ENCODE measurements at regions not wholly inside any gene's neighbourhood (a gene's known extent, or its start where the extent isn't known, plus 50 kb on each side); places are given as distances from the start of the nearest gene placed in this dataset.
A peak's percentile ranks its signal among the peaks of the same experiment; 100 is the strongest.
"Not testable (repeated sequence)": the region's sequence is repeated elsewhere in the genome, so short reads cannot be mapped to it uniquely, and the experiment has no call there.

GRCh38 chr20:58040447-58041290, 187.8 kb downstream of the ANKRD60 start:
- DNase-seq (ENCODE audit: low spot score) = no peak

GRCh38 chr20:58039274-58040092, 189.0 kb downstream of the ANKRD60 start:
- DNase-seq (ENCODE audit: low spot score) = no peak

- no peak for DNase-seq (ENCODE audit: low spot score)
These were observed 190.3 kb downstream of the ANKRD60 start for GRCh38 chr20:58038123-58038654.

- no peak for DNase-seq (ENCODE audit: low spot score)
These were observed 190.8 kb downstream of the ANKRD60 start for GRCh38 chr20:58037631-58038030.

GRCh38 chr20:58033026-58033536, 195.4 kb downstream of the ANKRD60 start:
- no peak for DNase-seq (ENCODE audit: low spot score)

- DNase-seq (ENCODE audit: low spot score) = no peak
These were observed 195.9 kb downstream of the ANKRD60 start for GRCh38 chr20:58032599-58032998.

- DNase-seq (ENCODE audit: low spot score) = not testable (repeated sequence)
These were observed 197.1 kb downstream of the ANKRD60 start for GRCh38 chr20:58031350-58031749.

- no peak for DNase-seq (ENCODE audit: low spot score)
These were observed 200.3 kb downstream of the ANKRD60 start for GRCh38 chr20:58028123-58028522.

- DNase-seq (ENCODE audit: low spot score) = no peak
These were observed 202.1 kb downstream of the ANKRD60 start for GRCh38 chr20:58026361-58026760.

GRCh38 chr20:58025233-58025632, 203.2 kb downstream of the ANKRD60 start:
- DNase-seq (ENCODE audit: low spot score) = no peak

- DNase-seq (ENCODE audit: low spot score) = no peak
These were observed 204.2 kb downstream of the ANKRD60 start for GRCh38 chr20:58024241-58024721.

- DNase-seq (ENCODE audit: low spot score) = no peak
These were observed 204.7 kb downstream of the ANKRD60 start for GRCh38 chr20:58023781-58024180.

GRCh38 chr20:58023346-58023745, 205.1 kb downstream of the ANKRD60 start:
- DNase-seq (ENCODE audit: low spot score) = no peak

GRCh38 chr20:58022711-58023110, 205.7 kb downstream of the ANKRD60 start:
- no peak for DNase-seq (ENCODE audit: low spot score)

- peak; percentile 67 for DNase-seq (ENCODE audit: low spot score)
These were observed 207.0 kb downstream of the ANKRD60 start for GRCh38 chr20:58021481-58021880.

- no peak for DNase-seq (ENCODE audit: low spot score)
These were observed 207.6 kb downstream of the ANKRD60 start for GRCh38 chr20:58020656-58021454.

GRCh38 chr20:58019850-58020625, 208.4 kb downstream of the ANKRD60 start:
- no peak for DNase-seq (ENCODE audit: low spot score)

- DNase-seq (ENCODE audit: low spot score) = peak; percentile 89
These were observed 209.2 kb downstream of the ANKRD60 start for GRCh38 chr20:58019027-58019849.

- no peak for DNase-seq (ENCODE audit: low spot score)
These were observed 209.9 kb downstream of the ANKRD60 start for GRCh38 chr20:58018590-58018989.

GRCh38 chr20:58017970-58018530, 210.4 kb downstream of the ANKRD60 start:
- DNase-seq (ENCODE audit: low spot score) = no peak
